ENCODE measurements at regions not wholly inside any gene's neighbourhood (a gene's known extent, or its start where the extent isn't known, plus 50 kb on each side); places are given as distances from the start of the nearest gene placed in this dataset.

DNA sequence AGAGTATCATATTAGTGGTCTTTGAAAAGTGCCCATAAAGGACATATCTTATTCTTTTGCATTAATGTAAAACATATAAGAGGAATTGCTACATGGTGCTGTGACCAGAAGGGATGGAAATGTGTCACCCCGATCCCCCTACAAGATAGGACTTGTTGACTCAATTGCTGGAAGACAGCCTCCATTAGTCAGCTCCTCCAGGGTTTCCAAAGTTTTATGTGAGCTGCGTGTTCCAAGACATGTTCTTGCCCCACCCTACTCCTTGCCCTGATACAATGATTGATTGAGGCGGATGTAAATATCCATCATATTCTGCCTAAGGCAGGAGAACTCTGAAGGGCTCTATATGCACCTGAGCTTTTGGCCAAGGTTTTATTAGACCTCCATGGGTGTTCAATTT, 541.0 kb upstream of the ZEB2 start:
- TF ChIP-seq CTCF (conservative IDR thresholded peaks at IDR 0.05; ENCODE audit: low read depth, low read length): no peak
- DNase-seq (ENCODE audit: low read depth): no peak
- no peak overlapping the region for H3K4me3 ChIP-seq (ENCODE audit: low read length)

- no peak for DNase-seq (ENCODE audit: low read depth)
- H3K4me3 ChIP-seq (ENCODE audit: low read length): no peak overlapping the region
- no peak for TF ChIP-seq CTCF (conservative IDR thresholded peaks at IDR 0.05; ENCODE audit: low read depth, low read length)
Measured at GRCh38 chr2:145059914-145060313, 540.0 kb upstream of the ZEB2 start.

DNA sequence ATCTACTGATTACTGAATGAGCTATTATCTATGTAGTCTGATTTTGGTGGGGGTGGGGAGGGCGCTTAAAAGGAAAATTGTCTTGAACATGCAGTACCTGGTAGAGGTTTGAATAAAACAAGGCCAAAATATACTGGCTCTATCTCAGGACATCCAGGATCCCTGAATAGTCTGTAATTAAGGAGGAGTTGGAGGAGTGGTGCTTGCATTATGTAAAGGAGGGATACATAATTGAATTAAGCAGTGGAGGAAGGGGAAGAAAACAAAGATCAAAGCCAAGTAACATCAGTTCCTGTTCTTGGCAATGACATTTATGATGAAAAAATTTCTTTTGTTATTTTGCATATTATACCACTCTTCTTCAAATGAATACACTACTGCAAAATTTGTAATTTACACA, 539.4 kb upstream of the ZEB2 start:
- H3K4me3 ChIP-seq (ENCODE audit: low read length): no peak overlapping the region
- no peak for TF ChIP-seq CTCF (conservative IDR thresholded peaks at IDR 0.05; ENCODE audit: low read depth, low read length)
- no peak for DNase-seq (ENCODE audit: low read depth)

GRCh38 chr2:145058457-145058856, 538.5 kb upstream of the ZEB2 start:
- H3K4me3 ChIP-seq (ENCODE audit: low read length): no peak overlapping the region
- TF ChIP-seq CTCF (conservative IDR thresholded peaks at IDR 0.05; ENCODE audit: low read depth, low read length): no peak
- DNase-seq (ENCODE audit: low read depth): no peak

GRCh38 chr2:145055651-145056050, 535.7 kb upstream of the ZEB2 start:
- DNase-seq (ENCODE audit: low read depth): no peak
- TF ChIP-seq CTCF (conservative IDR thresholded peaks at IDR 0.05; ENCODE audit: low read depth, low read length): no peak

GRCh38 chr2:145050134-145050533, 530.2 kb upstream of the ZEB2 start:
- TF ChIP-seq CTCF (conservative IDR thresholded peaks at IDR 0.05; ENCODE audit: low read depth, low read length): no peak
- DNase-seq (ENCODE audit: low read depth): no peak
- no peak overlapping the region for H3K4me3 ChIP-seq (ENCODE audit: low read length)

More at GRCh38 chr2:145055651-145056050, 535.7 kb upstream of the ZEB2 start:
- H3K4me3 ChIP-seq (ENCODE audit: low read length): no peak overlapping the region

- no peak overlapping the region for H3K4me3 ChIP-seq (ENCODE audit: low read length)
- DNase-seq (ENCODE audit: low read depth): no peak
- TF ChIP-seq CTCF (conservative IDR thresholded peaks at IDR 0.05; ENCODE audit: low read depth, low read length): no peak
Measured at GRCh38 chr2:145049475-145049874, 529.6 kb upstream of the ZEB2 start.
